Parathyroid adenoma (tissue), 2 donors: ENCODE measurements at regions not wholly inside any gene's neighbourhood (a gene's known extent, or its start where the extent isn't known, plus 50 kb on each side); places are given as distances from the start of the nearest gene placed in this dataset.

Experiments used
- H2AFZ ChIP-seq: fragments of 300-600 bp; sonication (generic); one replicate; pipeline ENCODE4 v1.7.0; 2017; ENCODE audit warnings: antibody characterized with exemption, mild to moderate bottlenecking
- H3K27ac ChIP-seq: fragments of 300-600 bp; sonication (generic); one replicate; pipeline ENCODE4 v1.7.0; 2017
- H3K27me3 ChIP-seq: fragments of 300-600 bp; sonication (generic); one replicate; pipeline ENCODE4 v1.7.0; 2017; ENCODE audit warnings: low read length; ENCODE audit not compliant: control insufficient read depth, insufficient read depth
- H3K36me3 ChIP-seq: fragments of 300-600 bp; sonication (generic); one replicate; pipeline ENCODE4 v1.7.0; 2017; ENCODE audit warnings: low read length; ENCODE audit not compliant: control insufficient read depth, insufficient read depth
- H3K4me1 ChIP-seq: fragments of 300-600 bp; sonication (generic); one replicate; pipeline ENCODE4 v1.7.0; 2017; ENCODE audit warnings: control low read depth
- H3K4me2 ChIP-seq: fragments of 300-600 bp; sonication (generic); one replicate; pipeline ENCODE4 v1.7.0; 2017; ENCODE audit warnings: low read length
- H3K4me3 ChIP-seq: fragments of 300-600 bp; sonication (generic); one replicate; pipeline ENCODE4 v1.7.0; 2017; ENCODE audit warnings: low read depth, low read length
- H3K79me2 ChIP-seq: fragments of 300-600 bp; sonication (generic); one replicate; pipeline ENCODE4 v1.7.0; 2017; ENCODE audit warnings: control low read depth
- H3K9ac ChIP-seq: fragments of 300-600 bp; sonication (generic); one replicate; pipeline ENCODE4 v1.7.0; 2017; ENCODE audit warnings: mild to moderate bottlenecking
- H3K9me3 ChIP-seq: fragments of 300-600 bp; sonication (generic); one replicate; pipeline ENCODE4 v1.7.0; 2017; ENCODE audit warnings: low read length; ENCODE audit not compliant: control insufficient read depth
- CTCF ChIP-seq: fragments of 300-600 bp; sonication (generic); IDR thresholded peaks from one replicate; pipeline ENCODE4 v1.7.0; 2017; ENCODE audit warnings: antibody characterized with exemption, mild to moderate bottlenecking
- donor health status: primary hyperparathyroidism.

- Histone ChIP-seq H3K4me3 (no peak overlapping the region), H2AFZ (no peak overlapping the region), H3K4me2 (no peak overlapping the region), H3K79me2 (no peaks in the 10 kb centered on the region), H3K4me1 (no peaks in the 10 kb centered on the region), H3K9me3 (no peaks in the 10 kb centered on the region), H3K9ac (no peak overlapping the region), H3K36me3 (no peaks in the 10 kb centered on the region), H3K27ac (no peak overlapping the region), H3K27me3 (no peaks in the 10 kb centered on the region)
- TF ChIP-seq CTCF, result no peak
These were observed 244.1 kb upstream of the DPP6 start for GRCh38 chr7:153808117-153808516.

GRCh38 chr7:153829525-153829924 is 222.7 kb upstream of the DPP6 start:
- Histone ChIP-seq H3K79me2 (no peaks in the 10 kb centered on the region), H3K27ac (no peak overlapping the region), H3K9me3 (no peaks in the 10 kb centered on the region), H3K4me2 (no peak overlapping the region), H3K9ac (no peak overlapping the region), H3K27me3 (no peaks in the 10 kb centered on the region), H3K36me3 (no peaks in the 10 kb centered on the region), H3K4me3 (no peak overlapping the region), H3K4me1 (no peaks in the 10 kb centered on the region), H2AFZ (no peak overlapping the region)
- TF ChIP-seq CTCF, result no peak

- no peak overlapping the region for H3K9ac ChIP-seq
- H3K36me3 ChIP-seq, result no peaks in the 10 kb centered on the region
- no peak overlapping the region for H3K27ac ChIP-seq
- no peaks in the 10 kb centered on the region for H3K4me1 ChIP-seq
- no peaks in the 10 kb centered on the region for H3K27me3 ChIP-seq
- TF ChIP-seq CTCF, result no peak
- no peak overlapping the region for H3K4me2 ChIP-seq
- no peaks in the 10 kb centered on the region for H3K9me3 ChIP-seq
- no peak overlapping the region for H3K4me3 ChIP-seq
- no peaks in the 10 kb centered on the region for H3K79me2 ChIP-seq
- H2AFZ ChIP-seq, result no peak overlapping the region
These were observed 220.0 kb upstream of the DPP6 start for GRCh38 chr7:153832160-153832559.

- Histone ChIP-seq H3K27ac (no peak overlapping the region), H3K9ac (no peak overlapping the region), H3K4me2 (no peak overlapping the region), H3K4me3 (no peak overlapping the region), H3K27me3 (no peaks in the 10 kb centered on the region), H3K9me3 (no peaks in the 10 kb centered on the region), H2AFZ (no peak overlapping the region), H3K79me2 (no peaks in the 10 kb centered on the region), H3K36me3 (no peaks in the 10 kb centered on the region), H3K4me1 (no peaks in the 10 kb centered on the region)
- no peak for TF ChIP-seq CTCF
These were observed 217.1 kb upstream of the DPP6 start for GRCh38 chr7:153835103-153835502.

- Histone ChIP-seq H3K27me3 (no peaks in the 10 kb centered on the region), H3K4me2 (no peak overlapping the region), H3K4me1 (no peaks in the 10 kb centered on the region), H3K79me2 (no peaks in the 10 kb centered on the region), H3K4me3 (no peak overlapping the region), H3K27ac (no peak overlapping the region), H3K9ac (no peak overlapping the region), H3K36me3 (no peaks in the 10 kb centered on the region), H2AFZ (no peak overlapping the region), H3K9me3 (no peaks in the 10 kb centered on the region)
- TF ChIP-seq CTCF, result no peak
These were observed 216.4 kb upstream of the DPP6 start for GRCh38 chr7:153835712-153836265.
